ENCODE measurements at regions not wholly inside any gene's neighbourhood (a gene's known extent, or its start where the extent isn't known, plus 50 kb on each side); places are given as distances from the start of the nearest gene placed in this dataset.
A peak's percentile ranks its signal among the peaks of the same experiment; 100 is the strongest.

DNA sequence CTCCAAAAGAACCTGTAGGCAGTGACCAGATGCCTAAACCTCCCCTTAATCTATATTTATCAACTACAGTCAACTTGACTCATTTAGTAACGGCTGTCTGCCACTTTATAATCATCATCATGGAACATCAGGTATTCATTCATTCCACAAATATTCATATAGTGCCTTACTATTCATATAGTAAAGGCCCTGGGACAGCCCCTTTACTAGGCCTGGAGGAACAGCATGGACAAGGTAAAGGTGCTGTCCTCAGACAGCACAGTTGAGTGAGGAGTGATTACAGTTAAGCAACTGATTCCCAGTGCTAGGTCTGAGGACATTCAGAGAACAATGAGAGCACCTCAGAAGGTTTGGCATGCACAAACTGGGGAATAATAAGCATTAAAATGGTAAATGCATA is 346.5 kb upstream of the RORA start:
- no peaks in the 10 kb centered on the region for H3K9me3 ChIP-seq (ENCODE audit: control insufficient read depth, low read length)
- no peaks in the 10 kb centered on the region for H3K27me3 ChIP-seq (ENCODE audit: control insufficient read depth in 1 of 2, insufficient read depth in 2 of 2, low read length in 1 of 2)
- intact Hi-C loops (cut with DNase I): no loop called here
- H3K4me3 ChIP-seq (ENCODE audit: low read length in 2 of 2): no peak overlapping the region
- WGBS, 2 donors: 65 to 76% methylated on average over 1 of the region's 1 CpG
- DNase-seq: no peak
- ATAC-seq (ENCODE audit: low FRiP score): no peak
- no peaks in the 10 kb centered on the region for H3K4me1 ChIP-seq (ENCODE audit: control insufficient read depth in 1 of 2, insufficient read depth in 2 of 2, low read length in 2 of 2)
- H3K27ac ChIP-seq (ENCODE audit: low read depth in 1 of 2, low read length in 2 of 2): no peak overlapping the region
- H3K36me3 ChIP-seq (ENCODE audit: control insufficient read depth in 1 of 2, insufficient read depth in 2 of 2, low read length in 1 of 2): no peaks in the 10 kb centered on the region

DNA sequence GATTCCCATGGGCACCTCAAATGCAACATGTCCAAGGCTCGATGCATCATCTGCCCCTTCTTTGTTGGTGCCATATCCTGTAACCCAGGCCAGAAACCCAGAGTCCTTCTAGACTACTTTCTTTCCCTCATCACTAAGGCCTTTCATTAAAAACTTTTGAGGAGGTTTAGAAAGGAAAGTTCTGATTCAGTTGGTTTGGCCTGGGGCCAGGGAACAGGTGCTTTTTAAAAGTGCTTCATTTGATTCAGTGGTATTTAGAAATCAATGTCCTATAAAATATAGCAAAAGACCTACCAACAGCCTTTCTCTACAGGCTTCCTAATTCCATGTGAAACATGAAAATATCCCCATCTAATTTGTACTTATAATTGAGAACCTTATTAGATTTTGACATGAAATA is 341.9 kb upstream of the RORA start:
- H3K27me3 ChIP-seq (ENCODE audit: control insufficient read depth in 1 of 2, insufficient read depth in 2 of 2, low read length in 1 of 2): no peaks in the 10 kb centered on the region
- no peaks in the 10 kb centered on the region for H3K4me1 ChIP-seq (ENCODE audit: control insufficient read depth in 1 of 2, insufficient read depth in 2 of 2, low read length in 2 of 2)
- no peak for DNase-seq
- no peak overlapping the region for H3K4me3 ChIP-seq (ENCODE audit: low read length in 2 of 2)
- WGBS, 2 donors: 89 to 91% methylated on average over 1 of the region's 1 CpG
- H3K9me3 ChIP-seq (ENCODE audit: control insufficient read depth, low read length): peaks cover 1% of the 10 kb centered on the region
- intact Hi-C loops (cut with DNase I): no loop called here
- no peaks in the 10 kb centered on the region for H3K36me3 ChIP-seq (ENCODE audit: control insufficient read depth in 1 of 2, insufficient read depth in 2 of 2, low read length in 1 of 2)
- ATAC-seq (ENCODE audit: low FRiP score): no peak
- H3K27ac ChIP-seq (ENCODE audit: low read depth in 1 of 2, low read length in 2 of 2): no peak overlapping the region

DNA sequence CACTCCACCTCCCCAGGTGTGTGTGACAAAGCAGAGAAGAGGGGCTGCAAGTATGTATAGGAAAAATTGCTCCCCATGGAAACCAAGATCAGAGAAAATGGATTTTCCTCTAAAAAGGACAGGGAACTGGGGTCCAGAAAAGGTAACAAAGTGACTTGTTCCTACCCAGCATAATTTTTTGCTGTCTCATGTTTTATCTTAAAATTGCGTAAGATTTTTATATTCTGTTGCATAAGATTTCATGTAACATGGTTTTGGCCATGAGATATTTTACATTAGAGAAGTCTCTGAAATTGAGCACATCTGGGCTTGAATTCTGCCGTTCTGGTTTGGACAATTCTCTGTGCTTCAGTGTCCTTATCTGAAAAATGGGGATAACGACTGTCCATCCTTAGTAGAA is 335.7 kb upstream of the RORA start:
- no peak for DNase-seq
- Histone ChIP-seq H3K9me3 (ENCODE audit: control insufficient read depth, low read length) (peaks cover 1% of the 10 kb centered on the region), H3K4me1 (ENCODE audit: control insufficient read depth in 1 of 2, insufficient read depth in 2 of 2, low read length in 2 of 2) (no peaks in the 10 kb centered on the region), H3K36me3 (ENCODE audit: control insufficient read depth in 1 of 2, insufficient read depth in 2 of 2, low read length in 1 of 2) (no peaks in the 10 kb centered on the region), H3K27ac (ENCODE audit: low read depth in 1 of 2, low read length in 2 of 2) (no peak overlapping the region), H3K27me3 (ENCODE audit: control insufficient read depth in 1 of 2, insufficient read depth in 2 of 2, low read length in 1 of 2) (peaks cover 0 to 4% of the 10 kb centered on the region in 2 donors), H3K4me3 (ENCODE audit: low read length in 2 of 2) (no peak overlapping the region)
- 80 to 84% methylated on average over 3 of the region's 3 CpGs for WGBS, 2 donors
- intact Hi-C loops (cut with DNase I): no loop called here
- ATAC-seq (ENCODE audit: low FRiP score): no peak

GRCh38 chr15:61558172-61559136 is 329.4 kb upstream of the RORA start:
- intact Hi-C loops (cut with DNase I): no loop called here
- 60 to 65% methylated on average over 6 of the region's 6 CpGs for WGBS, 2 donors
- no peaks in the 10 kb centered on the region for H3K36me3 ChIP-seq (ENCODE audit: control insufficient read depth in 1 of 2, insufficient read depth in 2 of 2, low read length in 1 of 2)
- no peak overlapping the region for H3K4me3 ChIP-seq (ENCODE audit: low read length in 2 of 2)
- ATAC-seq (ENCODE audit: low FRiP score) (peak; percentile 74), DNase-seq (no peak)
- H3K9me3 ChIP-seq (ENCODE audit: control insufficient read depth, low read length): no peaks in the 10 kb centered on the region
- no peaks in the 10 kb centered on the region for H3K27me3 ChIP-seq (ENCODE audit: control insufficient read depth in 1 of 2, insufficient read depth in 2 of 2, low read length in 1 of 2)
- no peak overlapping the region for H3K27ac ChIP-seq (ENCODE audit: low read depth in 1 of 2, low read length in 2 of 2)
- no peaks in the 10 kb centered on the region for H3K4me1 ChIP-seq (ENCODE audit: control insufficient read depth in 1 of 2, insufficient read depth in 2 of 2, low read length in 2 of 2)

DNA sequence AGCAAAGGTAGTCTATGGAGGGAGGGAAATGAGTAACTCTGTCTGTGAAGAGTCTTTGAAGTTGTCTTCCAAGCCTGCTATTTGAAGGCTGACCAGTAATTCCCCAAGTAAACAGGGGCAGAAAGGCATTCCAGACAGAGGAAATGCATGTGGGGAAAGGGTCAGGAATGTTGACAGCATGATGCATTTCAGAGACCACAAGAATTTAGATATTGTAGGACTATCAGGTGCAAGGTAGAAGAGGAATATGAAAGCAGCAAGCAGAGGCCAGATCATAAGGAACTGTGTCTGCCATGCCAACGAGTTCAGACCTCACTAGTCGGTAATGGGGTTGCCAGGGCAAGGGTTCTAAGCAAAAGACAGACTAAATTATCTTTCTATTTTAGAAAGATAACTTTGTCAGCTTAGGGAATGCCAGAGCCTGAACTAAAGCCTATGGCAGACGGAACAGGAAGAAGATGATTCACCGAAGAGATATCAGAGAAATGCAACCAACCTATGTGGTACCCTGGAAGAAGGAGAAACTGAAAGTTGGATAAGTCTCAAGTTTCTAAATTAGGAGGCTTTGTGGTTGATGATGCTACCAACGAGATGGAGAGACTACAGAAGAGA is 327.0 kb upstream of the RORA start:
- intact Hi-C loops (cut with DNase I): no loop called here
- Histone ChIP-seq H3K27ac (ENCODE audit: low read depth in 1 of 2, low read length in 2 of 2) (no peak overlapping the region), H3K36me3 (ENCODE audit: control insufficient read depth in 1 of 2, insufficient read depth in 2 of 2, low read length in 1 of 2) (no peaks in the 10 kb centered on the region), H3K4me1 (ENCODE audit: control insufficient read depth in 1 of 2, insufficient read depth in 2 of 2, low read length in 2 of 2) (no peaks in the 10 kb centered on the region), H3K27me3 (ENCODE audit: control insufficient read depth in 1 of 2, insufficient read depth in 2 of 2, low read length in 1 of 2) (no peaks in the 10 kb centered on the region), H3K4me3 (ENCODE audit: low read length in 2 of 2) (no peak overlapping the region), H3K9me3 (ENCODE audit: control insufficient read depth, low read length) (peaks cover 2% of the 10 kb centered on the region)
- WGBS, 2 donors: 53 to 64% methylated on average over 5 of the region's 5 CpGs
- ATAC-seq (ENCODE audit: low FRiP score): no peak
- no peak for DNase-seq

DNA sequence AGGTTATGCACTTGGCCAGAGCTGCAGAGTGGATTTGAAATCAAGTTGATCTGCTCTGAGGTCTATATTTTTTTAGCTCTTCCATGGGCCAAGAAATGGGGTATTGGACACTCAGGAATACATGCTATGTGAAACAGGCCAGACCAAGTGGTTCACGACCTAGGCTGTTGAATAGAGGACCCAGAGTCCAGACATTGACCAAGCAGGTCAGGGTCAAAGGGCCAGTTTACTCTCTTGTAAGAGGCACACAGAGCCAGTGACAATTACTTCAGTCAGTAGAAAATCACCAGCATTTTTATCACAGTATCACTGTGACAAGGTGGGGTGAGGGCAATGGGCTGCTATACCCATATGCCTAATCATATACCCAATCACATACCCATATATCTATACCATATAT is 320.6 kb upstream of the RORA start:
- no peaks in the 10 kb centered on the region for H3K27me3 ChIP-seq (ENCODE audit: control insufficient read depth in 1 of 2, insufficient read depth in 2 of 2, low read length in 1 of 2)
- intact Hi-C loops (cut with DNase I): no loop called here
- ATAC-seq (ENCODE audit: low FRiP score) (no peak), DNase-seq (no peak)
- no peaks in the 10 kb centered on the region for H3K4me1 ChIP-seq (ENCODE audit: control insufficient read depth in 1 of 2, insufficient read depth in 2 of 2, low read length in 2 of 2)
- H3K4me3 ChIP-seq (ENCODE audit: low read length in 2 of 2): no peak overlapping the region
- H3K27ac ChIP-seq (ENCODE audit: low read depth in 1 of 2, low read length in 2 of 2): no peak overlapping the region
- peaks cover 2% of the 10 kb centered on the region for H3K9me3 ChIP-seq (ENCODE audit: control insufficient read depth, low read length)
- WGBS, 2 donors: 38 to 52% methylated on average over 1 of the region's 1 CpG
- H3K36me3 ChIP-seq (ENCODE audit: control insufficient read depth in 1 of 2, insufficient read depth in 2 of 2, low read length in 1 of 2): no peaks in the 10 kb centered on the region

DNA sequence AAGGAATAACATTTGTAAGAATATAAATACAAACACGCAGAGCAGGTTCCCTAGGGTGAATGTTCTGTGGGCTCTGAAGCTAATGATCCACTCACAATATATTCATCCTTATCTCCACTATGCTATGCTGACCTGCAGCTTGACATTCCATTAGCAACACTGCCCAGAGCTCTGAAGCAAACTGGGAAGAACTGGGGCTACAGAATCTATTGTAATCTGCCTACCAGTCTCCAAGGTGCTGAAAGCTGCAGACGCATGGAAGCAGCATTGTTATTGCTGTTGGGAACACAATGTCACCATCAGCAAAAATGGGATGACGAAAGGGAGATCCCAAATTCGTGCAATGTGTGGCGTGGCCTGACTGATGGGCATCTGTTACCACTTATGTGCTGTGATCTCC is 316.7 kb upstream of the RORA start:
- 56 to 59% methylated on average over 5 of the region's 5 CpGs for WGBS, 2 donors
- ATAC-seq (ENCODE audit: low FRiP score): no peak
- intact Hi-C loops (cut with DNase I): no loop called here

DNA sequence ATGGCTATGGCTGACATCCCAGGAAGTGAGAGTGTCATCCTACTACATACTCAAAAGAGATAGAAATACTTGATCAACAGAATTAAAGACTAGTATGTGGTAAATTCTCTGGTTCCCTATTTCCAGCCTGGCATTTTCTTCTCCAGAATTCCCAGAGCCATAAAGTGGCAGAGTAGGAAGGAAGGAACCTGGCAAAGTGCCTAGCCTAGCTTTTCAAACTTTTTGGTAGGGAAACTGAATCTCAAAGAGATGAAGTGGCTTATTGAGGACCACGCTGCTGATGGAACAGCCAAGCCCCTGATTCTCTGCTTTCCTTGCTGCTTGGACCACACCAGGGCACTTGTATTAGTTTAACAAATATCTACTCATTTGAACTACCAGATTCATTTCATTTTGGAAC is 312.4 kb upstream of the RORA start:
- Histone ChIP-seq H3K27me3 (ENCODE audit: control insufficient read depth in 1 of 2, insufficient read depth in 2 of 2, low read length in 1 of 2) (no peaks in the 10 kb centered on the region), H3K9me3 (ENCODE audit: control insufficient read depth, low read length) (no peaks in the 10 kb centered on the region), H3K4me1 (ENCODE audit: control insufficient read depth in 1 of 2, insufficient read depth in 2 of 2, low read length in 2 of 2) (no peaks in the 10 kb centered on the region), H3K36me3 (ENCODE audit: control insufficient read depth in 1 of 2, insufficient read depth in 2 of 2, low read length in 1 of 2) (no peaks in the 10 kb centered on the region), H3K4me3 (ENCODE audit: low read length in 2 of 2) (no peak overlapping the region), H3K27ac (ENCODE audit: low read depth in 1 of 2, low read length in 2 of 2) (no peak overlapping the region)
- no peak for ATAC-seq (ENCODE audit: low FRiP score)
- no peak for DNase-seq
- 77 to 89% methylated on average over 1 of the region's 1 CpG for WGBS, 2 donors
- intact Hi-C loops (cut with DNase I): no loop called here

More for the DNA sequence above, 316.7 kb upstream of the RORA start:
- H3K27ac ChIP-seq (ENCODE audit: low read depth in 1 of 2, low read length in 2 of 2): no peak overlapping the region
- no peak for DNase-seq
- H3K27me3 ChIP-seq (ENCODE audit: control insufficient read depth in 1 of 2, insufficient read depth in 2 of 2, low read length in 1 of 2): no peaks in the 10 kb centered on the region
- no peak overlapping the region for H3K4me3 ChIP-seq (ENCODE audit: low read length in 2 of 2)
- no peaks in the 10 kb centered on the region for H3K36me3 ChIP-seq (ENCODE audit: control insufficient read depth in 1 of 2, insufficient read depth in 2 of 2, low read length in 1 of 2)
- H3K9me3 ChIP-seq (ENCODE audit: control insufficient read depth, low read length): no peaks in the 10 kb centered on the region
- no peaks in the 10 kb centered on the region for H3K4me1 ChIP-seq (ENCODE audit: control insufficient read depth in 1 of 2, insufficient read depth in 2 of 2, low read length in 2 of 2)

GRCh38 chr15:61537337-61537736 is 308.2 kb upstream of the RORA start:
- intact Hi-C loops (cut with DNase I): no loop called here
- no peaks in the 10 kb centered on the region for H3K9me3 ChIP-seq (ENCODE audit: control insufficient read depth, low read length)
- no peaks in the 10 kb centered on the region for H3K4me1 ChIP-seq (ENCODE audit: control insufficient read depth in 1 of 2, insufficient read depth in 2 of 2, low read length in 2 of 2)
- no peaks in the 10 kb centered on the region for H3K36me3 ChIP-seq (ENCODE audit: control insufficient read depth in 1 of 2, insufficient read depth in 2 of 2, low read length in 1 of 2)
- no peak overlapping the region for H3K27ac ChIP-seq (ENCODE audit: low read depth in 1 of 2, low read length in 2 of 2)
- H3K27me3 ChIP-seq (ENCODE audit: control insufficient read depth in 1 of 2, insufficient read depth in 2 of 2, low read length in 1 of 2): no peaks in the 10 kb centered on the region
- no peak overlapping the region for H3K4me3 ChIP-seq (ENCODE audit: low read length in 2 of 2)
- ATAC-seq (ENCODE audit: low FRiP score) (no peak), DNase-seq (no peak)
- 50 to 53% methylated on average over 3 of the region's 3 CpGs for WGBS, 2 donors

Data from aorta (tissue), 5 donors.